ENCODE measurements at regions not wholly inside any gene's neighbourhood (a gene's known extent, or its start where the extent isn't known, plus 50 kb on each side); places are given as distances from the start of the nearest gene placed in this dataset.
"Not testable (repeated sequence)": the region's sequence is repeated elsewhere in the genome, so short reads cannot be mapped to it uniquely, and the experiment has no call there.

- WGBS, 2 experiments = 75 to 80% methylated on average over 1 of the region's 1 CpG
- Histone ChIP-seq H3K4me1 (ENCODE audit: control insufficient read depth, insufficient read depth, low read length) (no peaks in the 10 kb centered on the region), H3K4me3 (ENCODE audit: insufficient read depth, low read depth, low read length) (no peak overlapping the region), H3K27ac (ENCODE audit: insufficient read depth, low read depth, low read length, poor library complexity, severe bottlenecking) (no peak overlapping the region), H3K36me3 (ENCODE audit: control insufficient read depth, insufficient read depth, low read length) (no peaks in the 10 kb centered on the region), H3K27me3 (ENCODE audit: control insufficient read depth, insufficient read depth, low read length, poor library complexity, severe bottlenecking) (no peaks in the 10 kb centered on the region), H3K9me3 (ENCODE audit: control insufficient read depth, low read length) (no peaks in the 10 kb centered on the region)
Measured at GRCh38 chr6:104449918-104450317, 409.8 kb downstream of the HACE1 start.

GRCh38 chr6:104446101-104447080 lies 413.3 kb downstream of the HACE1 start:
- H3K4me3 ChIP-seq (ENCODE audit: insufficient read depth, low read depth, low read length); H3K36me3 ChIP-seq (ENCODE audit: control insufficient read depth, insufficient read depth, low read length); H3K9me3 ChIP-seq (ENCODE audit: control insufficient read depth, low read length); H3K27ac ChIP-seq (ENCODE audit: insufficient read depth, low read depth, low read length, poor library complexity, severe bottlenecking); H3K27me3 ChIP-seq (ENCODE audit: control insufficient read depth, insufficient read depth, low read length, poor library complexity, severe bottlenecking); H3K4me1 ChIP-seq (ENCODE audit: control insufficient read depth, insufficient read depth, low read length): not testable (repeated sequence)
- WGBS, 2 experiments = 96 to 97% methylated on average over 45 of the region's 45 CpGs

GRCh38 chr6:104434519-104434918 lies 425.2 kb downstream of the HACE1 start:
- no peaks in the 10 kb centered on the region for H3K9me3 ChIP-seq (ENCODE audit: control insufficient read depth, low read length)
- H3K27ac ChIP-seq (ENCODE audit: insufficient read depth, low read depth, low read length, poor library complexity, severe bottlenecking) = no peak overlapping the region
- H3K27me3 ChIP-seq (ENCODE audit: control insufficient read depth, insufficient read depth, low read length, poor library complexity, severe bottlenecking) = no peaks in the 10 kb centered on the region
- no peaks in the 10 kb centered on the region for H3K36me3 ChIP-seq (ENCODE audit: control insufficient read depth, insufficient read depth, low read length)
- no peaks in the 10 kb centered on the region for H3K4me1 ChIP-seq (ENCODE audit: control insufficient read depth, insufficient read depth, low read length)
- 81 to 86% methylated on average over 2 of the region's 2 CpGs for WGBS, 2 experiments
- no peak overlapping the region for H3K4me3 ChIP-seq (ENCODE audit: insufficient read depth, low read depth, low read length)

- 95 to 97% methylated on average over 3 of the region's 3 CpGs for WGBS, 2 experiments
- Histone ChIP-seq H3K9me3 (ENCODE audit: control insufficient read depth, low read length) (no peaks in the 10 kb centered on the region), H3K4me3 (ENCODE audit: insufficient read depth, low read depth, low read length) (no peak overlapping the region), H3K36me3 (ENCODE audit: control insufficient read depth, insufficient read depth, low read length) (no peaks in the 10 kb centered on the region), H3K27me3 (ENCODE audit: control insufficient read depth, insufficient read depth, low read length, poor library complexity, severe bottlenecking) (no peaks in the 10 kb centered on the region), H3K4me1 (ENCODE audit: control insufficient read depth, insufficient read depth, low read length) (no peaks in the 10 kb centered on the region), H3K27ac (ENCODE audit: insufficient read depth, low read depth, low read length, poor library complexity, severe bottlenecking) (no peak overlapping the region)
Measured at GRCh38 chr6:104431096-104431495, 428.6 kb downstream of the HACE1 start.

- Histone ChIP-seq H3K9me3 (ENCODE audit: control insufficient read depth, low read length) (no peaks in the 10 kb centered on the region), H3K27ac (ENCODE audit: insufficient read depth, low read depth, low read length, poor library complexity, severe bottlenecking) (no peak overlapping the region), H3K4me1 (ENCODE audit: control insufficient read depth, insufficient read depth, low read length) (no peaks in the 10 kb centered on the region), H3K27me3 (ENCODE audit: control insufficient read depth, insufficient read depth, low read length, poor library complexity, severe bottlenecking) (no peaks in the 10 kb centered on the region), H3K36me3 (ENCODE audit: control insufficient read depth, insufficient read depth, low read length) (no peaks in the 10 kb centered on the region), H3K4me3 (ENCODE audit: insufficient read depth, low read depth, low read length) (no peak overlapping the region)
- WGBS, 2 experiments = 87 to 89% methylated on average over 1 of the region's 1 CpG
Measured at GRCh38 chr6:104428184-104428583, 431.5 kb downstream of the HACE1 start.

- H3K4me3 ChIP-seq (ENCODE audit: insufficient read depth, low read depth, low read length) = no peak overlapping the region
- H3K9me3 ChIP-seq (ENCODE audit: control insufficient read depth, low read length) = no peaks in the 10 kb centered on the region
- no peak overlapping the region for H3K27ac ChIP-seq (ENCODE audit: insufficient read depth, low read depth, low read length, poor library complexity, severe bottlenecking)
- H3K4me1 ChIP-seq (ENCODE audit: control insufficient read depth, insufficient read depth, low read length) = no peaks in the 10 kb centered on the region
- WGBS, 2 experiments = 100% methylated on average over 1 of the region's 2 CpGs; no CpG with 5 or more reads in 1 of the 2 experiments
- H3K27me3 ChIP-seq (ENCODE audit: control insufficient read depth, insufficient read depth, low read length, poor library complexity, severe bottlenecking) = no peaks in the 10 kb centered on the region
- H3K36me3 ChIP-seq (ENCODE audit: control insufficient read depth, insufficient read depth, low read length) = no peaks in the 10 kb centered on the region
Measured at GRCh38 chr6:104423691-104424090, 436.0 kb downstream of the HACE1 start.

- Histone ChIP-seq H3K27ac (ENCODE audit: insufficient read depth, low read depth, low read length, poor library complexity, severe bottlenecking) (no peak overlapping the region), H3K36me3 (ENCODE audit: control insufficient read depth, insufficient read depth, low read length) (no peaks in the 10 kb centered on the region), H3K27me3 (ENCODE audit: control insufficient read depth, insufficient read depth, low read length, poor library complexity, severe bottlenecking) (no peaks in the 10 kb centered on the region), H3K4me1 (ENCODE audit: control insufficient read depth, insufficient read depth, low read length) (no peaks in the 10 kb centered on the region), H3K9me3 (ENCODE audit: control insufficient read depth, low read length) (no peaks in the 10 kb centered on the region), H3K4me3 (ENCODE audit: insufficient read depth, low read depth, low read length) (no peak overlapping the region)
- WGBS, 2 experiments = 69 to 75% methylated on average over 4 of the region's 4 CpGs
Measured at GRCh38 chr6:104421650-104422049, 438.1 kb downstream of the HACE1 start.

GRCh38 chr6:104418839-104419238 lies 440.9 kb downstream of the HACE1 start:
- H3K27me3 ChIP-seq (ENCODE audit: control insufficient read depth, insufficient read depth, low read length, poor library complexity, severe bottlenecking) = no peaks in the 10 kb centered on the region
- no peaks in the 10 kb centered on the region for H3K9me3 ChIP-seq (ENCODE audit: control insufficient read depth, low read length)
- WGBS, 2 experiments = 94 to 96% methylated on average over 3 of the region's 3 CpGs
- H3K4me1 ChIP-seq (ENCODE audit: control insufficient read depth, insufficient read depth, low read length) = no peaks in the 10 kb centered on the region
- no peak overlapping the region for H3K27ac ChIP-seq (ENCODE audit: insufficient read depth, low read depth, low read length, poor library complexity, severe bottlenecking)
- H3K4me3 ChIP-seq (ENCODE audit: insufficient read depth, low read depth, low read length) = no peak overlapping the region
- H3K36me3 ChIP-seq (ENCODE audit: control insufficient read depth, insufficient read depth, low read length) = no peaks in the 10 kb centered on the region

GRCh38 chr6:104418125-104418524 lies 441.6 kb downstream of the HACE1 start:
- Histone ChIP-seq H3K27ac (ENCODE audit: insufficient read depth, low read depth, low read length, poor library complexity, severe bottlenecking) (no peak overlapping the region), H3K4me1 (ENCODE audit: control insufficient read depth, insufficient read depth, low read length) (no peaks in the 10 kb centered on the region), H3K9me3 (ENCODE audit: control insufficient read depth, low read length) (no peaks in the 10 kb centered on the region), H3K27me3 (ENCODE audit: control insufficient read depth, insufficient read depth, low read length, poor library complexity, severe bottlenecking) (no peaks in the 10 kb centered on the region), H3K36me3 (ENCODE audit: control insufficient read depth, insufficient read depth, low read length) (no peaks in the 10 kb centered on the region), H3K4me3 (ENCODE audit: insufficient read depth, low read depth, low read length) (no peak overlapping the region)

- H3K9me3 ChIP-seq (ENCODE audit: control insufficient read depth, low read length) = no peaks in the 10 kb centered on the region
- H3K27ac ChIP-seq (ENCODE audit: insufficient read depth, low read depth, low read length, poor library complexity, severe bottlenecking) = no peak overlapping the region
- H3K36me3 ChIP-seq (ENCODE audit: control insufficient read depth, insufficient read depth, low read length) = no peaks in the 10 kb centered on the region
- H3K27me3 ChIP-seq (ENCODE audit: control insufficient read depth, insufficient read depth, low read length, poor library complexity, severe bottlenecking) = no peaks in the 10 kb centered on the region
- H3K4me1 ChIP-seq (ENCODE audit: control insufficient read depth, insufficient read depth, low read length) = no peaks in the 10 kb centered on the region
- H3K4me3 ChIP-seq (ENCODE audit: insufficient read depth, low read depth, low read length) = no peak overlapping the region
- WGBS, 2 experiments = 95 to 100% methylated on average over 1 of the region's 1 CpG
Measured at GRCh38 chr6:104414723-104415122, 445.0 kb downstream of the HACE1 start.
